GM04503 (cell line): ENCODE measurements at regions not wholly inside any gene's neighbourhood (a gene's known extent, or its start where the extent isn't known, plus 50 kb on each side); places are given as distances from the start of the nearest gene placed in this dataset.
"Not testable (repeated sequence)": the region's sequence is repeated elsewhere in the genome, so short reads cannot be mapped to it uniquely, and the experiment has no call there.

ENCODE experiments used
- DNase-seq: peaks from one replicate; pipeline ENCODE4 v3.0.0-alpha.2; 2012; ENCODE audit warnings: low read depth

- DNase-seq = no peak
Measured at GRCh38 chr3:16708285-16708684, 103.1 kb upstream of the DAZL start.

- DNase-seq = not testable (repeated sequence)
Measured at GRCh38 chr3:16711691-16712090, 106.5 kb upstream of the DAZL start.

GRCh38 chr3:16715281-16715680 is 110.1 kb upstream of the DAZL start:
- DNase-seq = no peak

GRCh38 chr3:16719426-16719825 is 114.2 kb upstream of the DAZL start:
- DNase-seq = no peak

- DNase-seq = no peak
Measured at GRCh38 chr3:16720367-16720940, 115.2 kb upstream of the DAZL start.

GRCh38 chr3:16721494-16721893 is 116.3 kb upstream of the DAZL start:
- no peak for DNase-seq

- DNase-seq = no peak
Measured at GRCh38 chr3:16723978-16724377, 118.8 kb upstream of the DAZL start.

- DNase-seq = no peak
Measured at GRCh38 chr3:16724487-16724886, 119.3 kb upstream of the DAZL start.

- no peak for DNase-seq
Measured at GRCh38 chr3:16725972-16726371, 120.7 kb upstream of the DAZL start.

GRCh38 chr3:16728770-16729745 is 123.8 kb upstream of the DAZL start:
- no peak for DNase-seq

GRCh38 chr3:16738451-16738850 is 133.2 kb upstream of the DAZL start:
- no peak for DNase-seq

- DNase-seq = no peak
Measured at GRCh38 chr3:16739541-16740105, 134.4 kb upstream of the DAZL start.

- no peak for DNase-seq
Measured at GRCh38 chr3:16740515-16740914, 135.3 kb upstream of the DAZL start.

- no peak for DNase-seq
Measured at GRCh38 chr3:16741103-16741758, 136.0 kb upstream of the DAZL start.

GRCh38 chr3:16741890-16742289 is 136.7 kb upstream of the DAZL start:
- no peak for DNase-seq

- no peak for DNase-seq
Measured at GRCh38 chr3:16743276-16743675, 138.1 kb upstream of the DAZL start.

- no peak for DNase-seq
Measured at GRCh38 chr3:16759227-16759903, 125.4 kb upstream of the PLCL2 start.

GRCh38 chr3:16761571-16761970 is 123.2 kb upstream of the PLCL2 start:
- peak; percentile 37 for DNase-seq

GRCh38 chr3:16765661-16766060 is 119.1 kb upstream of the PLCL2 start:
- no peak for DNase-seq

- DNase-seq = no peak
Measured at GRCh38 chr3:16767006-16767405, 117.7 kb upstream of the PLCL2 start.

GRCh38 chr3:16768014-16768413 is 116.7 kb upstream of the PLCL2 start:
- DNase-seq = no peak

GRCh38 chr3:16768956-16769355 is 115.8 kb upstream of the PLCL2 start:
- DNase-seq = no peak
